ENCODE measurements at regions not wholly inside any gene's neighbourhood (a gene's known extent, or its start where the extent isn't known, plus 50 kb on each side); places are given as distances from the start of the nearest gene placed in this dataset.

GRCh38 chr3:178267158-178267844 lies 268.9 kb upstream of the KCNMB2 start:
- H4K5ac ChIP-seq (ENCODE audit: insufficient read length, low read depth, low read length), result no peak overlapping the region
- DNase-seq (ENCODE audit: low read depth in 1 of 2, low spot score in 2 of 2), result no peak
- 83% methylated on average over 1 of the region's 1 CpG; no CpG with 5 or more reads in 1 of the 2 experiments for WGBS, 2 experiments (ENCODE audit: extremely low coverage in 1 of 2, insufficient coverage in 1 of 2, insufficient read length in 1 of 2, insufficient replicate concordance in 2 of 2, low coverage in 1 of 2, low lambda C conversion rate in 2 of 2, missing lambda C conversion rate in 1 of 2)
- TF ChIP-seq CREB1 (IDR thresholded peaks at IDR 0.05) (no peak), NANOG (IDR thresholded peaks at IDR 0.05; ENCODE audit: insufficient read depth, low read depth, low read length, poor library complexity, severe bottlenecking) (no peak), KDM5A (IDR thresholded peaks at IDR 0.05; ENCODE audit: low read length) (no peak), JUND (IDR thresholded peaks at IDR 0.05; ENCODE audit: low read length) (no peak), ATF2 (IDR thresholded peaks at IDR 0.05; ENCODE audit: low read length) (no peak), POU5F1 (IDR thresholded peaks at IDR 0.05; ENCODE audit: low read depth, low read length) (no peak), CEBPB (IDR thresholded peaks at IDR 0.05; ENCODE audit: low read depth, low read length) (no peak), JUN (IDR thresholded peaks at IDR 0.05; ENCODE audit: low read depth, low read length) (no peak), TBP (IDR thresholded peaks at IDR 0.05; ENCODE audit: low read depth, low read length) (no peak), KDM4A (IDR thresholded peaks at IDR 0.05; ENCODE audit: low read depth, low read length, severe bottlenecking) (no peak), HDAC2 (IDR thresholded peaks at IDR 0.05; ENCODE audit: borderline replicate concordance in 1 of 2, low read depth in 2 of 2, low read length in 2 of 2) (no peak), BACH1 (IDR thresholded peaks at IDR 0.05; ENCODE audit: low read length) (no peak), MAFK (IDR thresholded peaks at IDR 0.05; ENCODE audit: low read depth, low read length) (no peak)

More at GRCh38 chr3:178267158-178267844, 268.9 kb upstream of the KCNMB2 start:
- no peak overlapping the region for H3K4me3 ChIP-seq (ENCODE audit: extremely low read depth in 1 of 4, insufficient read depth in 2 of 4, low read depth in 3 of 4, low read length in 4 of 4)
- no peak overlapping the region for H3K18ac ChIP-seq (ENCODE audit: extremely low read depth, low read length)
- H3K4ac ChIP-seq (replicated peaks; ENCODE audit: insufficient read length, low read depth, low read length), result no peak overlapping the region
- H2BK20ac ChIP-seq (ENCODE audit: low read length), result no peak overlapping the region
- no peak overlapping the region for H2BK12ac ChIP-seq (ENCODE audit: low read depth, low read length)
- no peak for FAIRE-seq
- H3K27ac ChIP-seq (ENCODE audit: low read depth, low read length), result no peak overlapping the region
- H4K91ac ChIP-seq (replicated peaks; ENCODE audit: insufficient read length, low read length), result no peak overlapping the region
- H3K23ac ChIP-seq (ENCODE audit: insufficient read length), result no peak overlapping the region
- H3K9me3 ChIP-seq (ENCODE audit: insufficient read depth in 2 of 2, low read depth in 1 of 2, low read length in 1 of 2), result no peaks in the 10 kb centered on the region
- ChIA-PET CTCF (ENCODE audit: partially characterized antibody) (interaction anchor here (0.5 kb wide), 1 partner anchor 1080 kb away, joined by 4 read pairs; no protein-coding TSS in a partner anchor), POLR2A (ENCODE audit: partially characterized antibody) (no interaction called here)
- H3K79me1 ChIP-seq (ENCODE audit: low read depth, low read length), result no peaks in the 10 kb centered on the region
- no peak overlapping the region for H2BK120ac ChIP-seq (replicated peaks; ENCODE audit: low read depth, low read length)
- H3K4me2 ChIP-seq (ENCODE audit: insufficient read depth in 1 of 2, low read depth in 2 of 2, low read length in 2 of 2), result no peak overlapping the region
- H2BK15ac ChIP-seq (ENCODE audit: low read length), result no peak overlapping the region
- no peaks in the 10 kb centered on the region for H3K23me2 ChIP-seq (ENCODE audit: low read depth, low read length)
- no peak overlapping the region for H2BK5ac ChIP-seq (ENCODE audit: low read depth, low read length)
- no peaks in the 10 kb centered on the region for H3K79me2 ChIP-seq (ENCODE audit: control insufficient read depth in 1 of 2, insufficient read depth in 2 of 2, low read length in 2 of 2)
- no peaks in the 10 kb centered on the region for H3K4me1 ChIP-seq (replicated peaks in 1 of 4; ENCODE audit: control insufficient read depth in 3 of 4, insufficient read depth in 4 of 4, low read length in 3 of 4)
- no peaks in the 10 kb centered on the region for H3K36me3 ChIP-seq (ENCODE audit: control insufficient read depth in 2 of 4, insufficient read depth in 4 of 4, low read length in 3 of 4)
- H2AFZ ChIP-seq (ENCODE audit: low read length), result no peak overlapping the region
- no peak overlapping the region for H2AK5ac ChIP-seq (ENCODE audit: low read depth, low read length)
- H3K56ac ChIP-seq (replicated peaks; ENCODE audit: insufficient read length, low read depth, low read length), result no peak overlapping the region
- H3K27me3 ChIP-seq (replicated peaks in 1 of 4; ENCODE audit: control insufficient read depth in 3 of 4, extremely low read depth in 1 of 4, insufficient read depth in 3 of 4, low read length in 3 of 4), result peaks cover 0 to 1% (median 0%) of the 10 kb centered on the region in 4 experiments; a peak in 1 of 7 replicates
- H4K8ac ChIP-seq (ENCODE audit: extremely low read depth, insufficient read depth, low read length), result no peak overlapping the region
- no peaks in the 10 kb centered on the region for H4K20me1 ChIP-seq (replicated peaks in 1 of 2; ENCODE audit: control insufficient read depth in 1 of 2, insufficient read depth in 2 of 2, low read length in 2 of 2)
- H3K14ac ChIP-seq (ENCODE audit: insufficient read length), result no peak overlapping the region
- H3K9ac ChIP-seq (replicated peaks in 1 of 4; ENCODE audit: extremely low read depth in 1 of 4, low read depth in 3 of 4, low read length in 3 of 4), result no peak overlapping the region
